ENCODE measurements at regions not wholly inside any gene's neighbourhood (a gene's known extent, or its start where the extent isn't known, plus 50 kb on each side); places are given as distances from the start of the nearest gene placed in this dataset.

DNA sequence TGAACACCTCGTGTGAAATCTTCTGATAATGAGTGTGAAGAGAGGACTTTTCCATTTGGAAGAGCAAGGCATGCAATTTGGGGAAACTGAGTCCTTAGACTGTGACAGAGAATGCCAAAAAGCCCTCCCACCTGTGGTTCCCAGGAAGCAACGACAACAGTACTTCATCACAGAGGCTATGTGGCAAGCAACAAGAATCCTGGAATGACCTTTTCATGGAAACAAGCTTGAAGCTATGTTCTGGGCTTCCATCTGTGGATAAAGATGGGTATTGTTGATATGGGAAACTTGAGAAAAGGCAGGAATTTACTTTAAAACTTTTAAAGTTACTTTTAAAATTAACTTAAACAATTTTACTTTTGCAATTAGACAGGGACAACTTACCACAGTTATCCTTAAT, 131.2 kb upstream of the ANKH start:
- Histone ChIP-seq H3K27me3 (ENCODE audit: control insufficient read depth, insufficient read depth, low read length) (peaks cover 11% of the 10 kb centered on the region), H3K4me3 (ENCODE audit: insufficient read depth, low read depth, low read length) (no peak overlapping the region), H3K18ac (ENCODE audit: low read depth, low read length) (no peak overlapping the region), H3K4ac (ENCODE audit: low read depth, low read length) (peak overlapping the region; percentile 31; the same call in 1 of the 2 replicates), H4K8ac (ENCODE audit: low read depth in 2 of 2, low read length in 2 of 2) (no peak overlapping the region), H3K56ac (ENCODE audit: extremely low read depth, insufficient read depth, low read length) (no peak overlapping the region), H3K23ac (ENCODE audit: low read depth, low read length) (no peak overlapping the region), H4K5ac (ENCODE audit: low read depth, low read length) (no peak overlapping the region), H4K91ac (ENCODE audit: insufficient read depth, low read depth, low read length) (no peak overlapping the region), H2AK9ac (replicated peaks; ENCODE audit: low read depth, low read length, poor library complexity) (no peak overlapping the region), H2BK5ac (ENCODE audit: low read depth, low read length, poor library complexity, severe bottlenecking) (no peak overlapping the region), H2AK5ac (ENCODE audit: low read depth, low read length) (peak overlapping the region; percentile 23; the same call in 1 of the 2 replicates), H2AFZ (replicated peaks; ENCODE audit: low read length, poor library complexity) (no peak overlapping the region), H2BK120ac (ENCODE audit: low read depth, low read length) (peak overlapping the region; percentile 53; the same call in 1 of the 2 replicates), H3K36me3 (ENCODE audit: control insufficient read depth, insufficient read depth, low read length) (no peaks in the 10 kb centered on the region), H2BK15ac (ENCODE audit: low read depth, low read length) (peak overlapping the region; percentile 2; the same call in 1 of the 3 replicates), H3K9me3 (ENCODE audit: control insufficient read depth, insufficient read depth, low read length) (peaks cover 8% of the 10 kb centered on the region; the same call in 1 of the 2 replicates), H3K14ac (replicated peaks; ENCODE audit: low read depth, low read length) (no peak overlapping the region), H3K9me1 (ENCODE audit: insufficient read depth, low read length) (no peaks in the 10 kb centered on the region), H3K4me2 (ENCODE audit: low read depth, low read length) (no peak overlapping the region), H3K27ac (ENCODE audit: insufficient read depth, low read length) (no peak overlapping the region), H3K9ac (ENCODE audit: low read depth, low read length) (no peak overlapping the region), H2BK20ac (ENCODE audit: low read depth, low read length) (peak overlapping the region; percentile 50; the same call in 1 of the 2 replicates), H3K79me1 (ENCODE audit: low read depth in 1 of 2, low read length in 2 of 2) (no peaks in the 10 kb centered on the region), H3K4me1 (ENCODE audit: control insufficient read depth, insufficient read depth, low read length) (peaks cover 3% of the 10 kb centered on the region; the same call in 1 of the 2 replicates), H4K20me1 (ENCODE audit: insufficient read depth, low read length) (no peaks in the 10 kb centered on the region)
- intact Hi-C loops (cut with micrococcal nuclease), result loop anchor here (1.0 kb wide), 3 partner anchors 130 to 317 kb away; no protein-coding TSS in a partner anchor
- DNase-seq (no peak), ATAC-seq (ENCODE audit: low read depth) (no peak)
- dilution Hi-C loops (cut with HindIII; ENCODE audit: low sequenced_read_pairs, unreplicated experiment), result no loop called here
- BruUV-seq (replicated peaks), result no TSS peak
- TF ChIP-seq RFX5 (IDR thresholded peaks at IDR 0.05; ENCODE audit: low read depth, low read length) (no peak), NFE2L2 (IDR thresholded peaks at IDR 0.05; ENCODE audit: low read depth, low read length) (no peak), MAFK (IDR thresholded peaks at IDR 0.05; ENCODE audit: low read depth, low read length) (no peak), FOS (IDR thresholded peaks at IDR 0.05; ENCODE audit: low read depth, low read length) (no peak), RAD21 (IDR thresholded peaks at IDR 0.05; ENCODE audit: low read length) (no peak), CEBPB (IDR thresholded peaks at IDR 0.05; ENCODE audit: low read depth, low read length) (no peak), CHD1 (IDR thresholded peaks at IDR 0.05; ENCODE audit: low read depth, low read length) (no peak), BHLHE40 (IDR thresholded peaks at IDR 0.05; ENCODE audit: low read depth, low read length) (no peak), ELK1 (IDR thresholded peaks at IDR 0.05; ENCODE audit: borderline replicate concordance, low read depth, low read length) (no peak), USF2 (IDR thresholded peaks at IDR 0.05; ENCODE audit: low read depth, low read length) (no peak), RCOR1 (IDR thresholded peaks at IDR 0.05; ENCODE audit: insufficient replicate concordance, low read length) (no peak)
- TF ChIP-seq, protein P1, sequence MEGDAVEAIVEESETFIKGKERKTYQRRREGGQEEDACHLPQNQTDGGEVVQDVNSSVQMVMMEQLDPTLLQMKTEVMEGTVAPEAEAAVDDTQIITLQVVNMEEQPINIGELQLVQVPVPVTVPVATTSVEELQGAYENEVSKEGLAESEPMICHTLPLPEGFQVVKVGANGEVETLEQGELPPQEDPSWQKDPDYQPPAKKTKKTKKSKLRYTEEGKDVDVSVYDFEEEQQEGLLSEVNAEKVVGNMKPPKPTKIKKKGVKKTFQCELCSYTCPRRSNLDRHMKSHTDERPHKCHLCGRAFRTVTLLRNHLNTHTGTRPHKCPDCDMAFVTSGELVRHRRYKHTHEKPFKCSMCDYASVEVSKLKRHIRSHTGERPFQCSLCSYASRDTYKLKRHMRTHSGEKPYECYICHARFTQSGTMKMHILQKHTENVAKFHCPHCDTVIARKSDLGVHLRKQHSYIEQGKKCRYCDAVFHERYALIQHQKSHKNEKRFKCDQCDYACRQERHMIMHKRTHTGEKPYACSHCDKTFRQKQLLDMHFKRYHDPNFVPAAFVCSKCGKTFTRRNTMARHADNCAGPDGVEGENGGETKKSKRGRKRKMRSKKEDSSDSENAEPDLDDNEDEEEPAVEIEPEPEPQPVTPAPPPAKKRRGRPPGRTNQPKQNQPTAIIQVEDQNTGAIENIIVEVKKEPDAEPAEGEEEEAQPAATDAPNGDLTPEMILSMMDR (conservative IDR thresholded peaks at IDR 0.05; ENCODE audit: low read depth, low read length), result no peak
- ChIA-PET CTCF (interaction anchor here (0.6 to 3.9 kb wide), 7 partner anchors 18 to 318 kb away, joined by 3 to 30 read pairs (median 5); no protein-coding TSS in a partner anchor), POLR2A (ENCODE audit: unreplicated experiment) (interaction anchor here (0.6 kb wide), 1 partner anchor 213 kb away, joined by 3 read pairs; no protein-coding TSS in a partner anchor)
- in situ Hi-C loops (cut with MboI; ENCODE audit: low sequenced_read_pairs), result loop anchor here (5.0 to 25.0 kb wide), 3 partner anchors 128 to 590 kb away; partner anchors contain the start of gene ANKH
- no CpG with 5 or more reads among the region's 2 CpGs for WGBS, 2 experiments (ENCODE audit: extremely low coverage in 2 of 2, insufficient read length in 1 of 2)

Data from IMR-90 (cell line).